NCI-H82 treated with DMSO at 0.1 percent for 48 hours (cell line): ENCODE measurements at regions not wholly inside any gene's neighbourhood (a gene's known extent, or its start where the extent isn't known, plus 50 kb on each side); places are given as distances from the start of the nearest gene placed in this dataset.
"Not testable (repeated sequence)": the region's sequence is repeated elsewhere in the genome, so short reads cannot be mapped to it uniquely, and the experiment has no call there.

Experiments used
- DNase-seq: peaks from one replicate; lab custom pipeline; 2025; ENCODE audit not compliant: unreplicated experiment; lab: John Stamatoyannopoulos, UW

DNA sequence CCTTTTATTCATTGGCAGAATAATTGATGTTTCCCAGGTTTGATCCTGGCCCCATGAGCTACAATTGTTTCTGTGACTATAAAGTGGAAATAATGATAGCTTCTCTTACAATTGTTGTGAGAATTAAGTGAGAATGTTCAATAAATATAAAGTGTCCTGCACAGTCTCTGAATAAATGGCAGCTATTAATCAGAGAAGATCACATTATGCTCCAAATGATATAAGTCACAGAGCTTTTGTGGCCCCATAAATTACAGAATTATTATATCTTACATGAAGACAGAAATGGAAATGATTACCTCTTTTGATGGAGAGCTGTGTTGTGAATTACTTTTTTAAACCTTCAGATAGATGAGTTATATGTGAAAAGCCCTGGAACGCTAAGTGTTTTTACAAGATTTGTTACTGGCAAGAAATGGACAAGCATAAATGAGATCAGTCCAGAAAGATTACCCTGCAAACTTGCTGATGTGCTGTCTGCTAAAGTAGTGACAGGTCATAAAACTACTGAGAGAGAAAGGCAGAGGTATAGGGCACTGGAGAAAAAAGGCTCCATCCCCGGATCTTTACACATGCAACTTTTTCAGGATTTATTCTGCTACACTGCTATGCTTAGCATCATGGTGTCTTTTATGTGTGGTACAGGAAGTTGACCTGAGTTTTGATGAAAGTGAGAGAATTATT is 750.9 kb upstream of the GOT2 start:
- no peak for DNase-seq

DNA sequence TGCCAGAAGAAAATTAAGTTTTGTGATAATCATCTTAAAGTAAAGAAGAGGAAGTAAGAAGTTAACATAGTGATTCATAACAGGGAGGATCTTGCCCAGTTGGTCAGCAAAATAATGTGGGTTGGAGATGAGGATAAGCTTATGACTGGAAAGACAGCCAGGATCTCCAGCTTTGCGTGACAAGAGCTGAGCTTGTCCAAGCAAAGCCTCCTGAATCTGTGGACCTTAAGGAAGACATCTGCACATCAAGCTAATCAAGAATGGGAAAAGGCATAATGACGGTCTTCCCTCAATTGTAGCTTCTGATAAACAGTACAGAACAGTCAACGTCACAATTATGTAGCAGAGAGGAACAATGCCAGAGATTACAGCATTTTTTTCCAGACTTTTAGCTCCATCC is 744.7 kb upstream of the GOT2 start:
- DNase-seq = no peak

DNA sequence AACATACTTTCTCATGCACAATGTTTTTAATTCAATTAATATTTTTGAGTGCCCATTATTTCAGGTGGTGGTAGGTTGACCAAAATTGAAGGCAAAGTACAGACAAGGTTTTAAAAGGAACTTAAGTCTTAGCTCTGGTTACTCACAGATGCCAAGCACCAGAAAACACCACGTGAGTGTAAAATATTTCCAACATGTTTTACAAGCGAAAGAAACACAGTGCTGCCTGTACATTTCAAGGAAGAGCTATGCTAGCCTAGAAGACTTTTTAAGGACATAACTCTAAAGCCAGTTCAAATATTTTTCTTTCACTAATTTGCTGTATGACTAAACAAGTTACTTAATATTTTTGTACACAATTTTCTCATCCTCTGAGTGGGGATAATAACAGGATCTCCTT is 736.4 kb upstream of the GOT2 start:
- no peak for DNase-seq

DNA sequence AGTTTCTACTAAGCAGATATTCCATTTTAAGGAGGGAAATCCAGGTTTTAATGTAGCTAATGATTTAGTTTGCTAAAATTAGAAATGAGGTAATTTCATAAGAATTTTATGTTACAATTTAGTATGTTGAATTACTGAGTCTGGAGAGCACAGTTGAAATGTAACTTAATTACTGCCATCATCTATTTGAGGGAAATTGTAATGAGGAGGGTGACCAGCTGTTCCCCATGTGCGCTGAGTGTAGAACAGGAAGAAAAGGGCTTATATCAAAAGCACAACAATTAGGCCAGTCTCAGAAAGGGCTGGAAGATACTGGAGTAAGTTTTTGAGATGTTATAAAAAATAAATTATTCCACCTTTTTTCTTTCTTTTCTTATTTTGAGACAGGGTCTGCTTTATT is 735.1 kb upstream of the GOT2 start:
- no peak for DNase-seq

DNA sequence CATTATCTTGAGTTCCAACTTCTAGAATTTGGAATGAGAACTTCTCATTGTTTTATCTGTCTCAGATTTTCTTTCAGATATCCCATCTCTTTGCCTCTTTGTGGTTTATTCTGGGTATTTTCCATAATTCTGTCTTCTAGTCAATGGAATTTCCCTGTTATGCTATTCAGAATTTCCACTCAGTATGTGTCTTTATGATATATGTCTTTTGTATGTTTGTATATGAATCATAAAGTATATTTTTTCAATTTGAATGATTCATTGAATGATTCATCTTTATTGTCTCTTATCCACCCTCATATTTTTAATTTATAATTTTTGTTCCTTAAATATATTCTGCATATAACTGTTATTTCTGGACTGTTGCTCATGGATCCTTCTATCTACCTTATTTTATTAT is 729.7 kb upstream of the GOT2 start:
- no peak for DNase-seq

DNA sequence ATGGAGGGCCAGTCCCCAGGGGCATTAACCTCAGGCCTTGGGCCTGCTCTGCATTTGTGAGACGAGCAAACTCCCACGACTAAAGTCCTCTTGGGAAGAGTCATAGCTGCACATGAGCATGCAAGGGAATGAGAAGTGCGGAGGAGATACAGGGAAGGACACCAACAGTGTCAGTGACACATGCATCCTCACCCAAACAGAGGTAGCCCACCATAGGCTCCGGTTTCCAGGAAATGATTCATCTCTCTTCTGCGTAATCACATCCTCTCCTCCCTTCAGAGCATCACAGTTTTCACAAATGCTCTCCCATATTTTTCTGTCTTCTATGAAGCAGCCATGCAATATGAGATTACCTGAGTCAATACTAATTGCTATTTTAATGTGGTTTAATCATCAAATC is 725.7 kb upstream of the GOT2 start:
- DNase-seq = no peak

DNA sequence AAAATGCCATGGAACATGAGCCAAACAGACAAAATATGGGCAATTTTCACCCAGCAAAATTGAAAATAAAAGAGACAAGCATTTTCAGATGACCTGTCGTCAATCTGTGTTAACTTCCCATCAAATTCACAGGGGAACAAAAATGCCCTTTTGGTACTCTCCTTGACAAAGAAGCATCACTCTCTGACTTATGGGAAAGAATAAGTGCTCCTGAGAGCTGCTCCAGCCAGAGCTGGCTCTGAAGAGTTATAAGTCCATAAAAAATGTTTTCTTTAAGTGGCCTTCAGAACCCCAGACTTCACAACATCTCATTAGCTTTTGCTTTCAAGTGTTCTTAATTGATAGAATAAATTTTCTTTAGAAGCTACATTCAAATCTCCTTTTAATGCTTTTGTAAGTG is 721.4 kb upstream of the GOT2 start:
- DNase-seq = no peak

DNA sequence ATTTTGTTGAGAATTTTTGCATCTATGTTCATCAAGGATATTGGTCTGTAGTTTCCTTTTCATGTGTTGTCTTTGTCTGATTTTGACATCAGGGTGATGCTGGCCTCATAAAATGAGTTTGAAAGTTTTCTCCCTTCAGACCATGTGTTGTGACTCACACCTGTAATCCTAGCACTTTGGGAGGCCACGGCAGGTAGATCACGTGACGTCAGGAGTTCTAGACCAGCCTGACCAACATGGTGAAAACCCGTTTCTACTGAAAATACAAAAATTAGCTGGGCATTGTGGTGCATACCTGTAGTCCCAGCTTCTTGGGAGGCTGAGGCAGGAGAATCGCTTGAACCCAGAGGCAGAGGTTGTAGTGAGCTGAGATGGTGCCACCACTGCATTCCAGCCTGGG is 716.4 kb upstream of the GOT2 start:
- DNase-seq = not testable (repeated sequence)

DNA sequence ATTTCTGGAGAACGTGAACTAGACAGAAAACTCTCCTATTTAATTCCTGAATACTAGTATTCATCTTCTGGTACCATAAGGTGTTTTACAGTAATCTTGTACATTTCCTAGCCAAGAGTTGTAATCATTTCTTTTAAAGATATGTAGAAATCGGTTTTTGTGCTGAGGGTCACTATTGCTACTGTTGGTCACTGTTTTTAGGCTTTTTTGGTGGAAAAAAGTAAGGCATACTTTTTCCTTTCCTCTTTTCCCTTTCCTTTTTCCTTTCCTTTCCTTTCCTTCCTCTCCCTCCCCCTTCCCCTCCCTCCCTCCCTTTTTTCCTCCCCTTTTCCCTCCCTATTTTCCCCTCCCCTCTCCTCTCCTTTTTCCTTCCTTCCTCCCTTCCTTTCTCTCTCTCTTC is 706.4 kb upstream of the GOT2 start:
- no peak for DNase-seq

DNA sequence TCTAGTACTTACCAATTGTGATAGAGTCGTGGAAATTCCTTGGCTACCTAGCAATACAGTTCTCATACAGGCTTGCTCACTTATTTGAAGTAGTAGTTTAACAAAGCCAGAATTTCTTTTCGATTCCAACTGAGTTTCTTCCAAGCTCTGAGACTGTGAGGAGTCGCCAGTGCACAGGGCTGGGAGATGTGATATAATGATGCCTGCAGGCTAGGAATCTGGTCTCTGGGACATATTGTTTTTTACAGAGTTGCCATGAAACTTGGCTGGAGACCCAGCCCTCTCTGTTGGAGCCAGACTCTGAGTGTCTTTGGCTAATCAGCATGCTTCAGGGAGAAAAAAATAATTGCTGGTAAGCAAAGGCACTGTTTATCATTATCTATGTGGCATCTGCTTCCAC is 698.8 kb upstream of the GOT2 start:
- DNase-seq = no peak

DNA sequence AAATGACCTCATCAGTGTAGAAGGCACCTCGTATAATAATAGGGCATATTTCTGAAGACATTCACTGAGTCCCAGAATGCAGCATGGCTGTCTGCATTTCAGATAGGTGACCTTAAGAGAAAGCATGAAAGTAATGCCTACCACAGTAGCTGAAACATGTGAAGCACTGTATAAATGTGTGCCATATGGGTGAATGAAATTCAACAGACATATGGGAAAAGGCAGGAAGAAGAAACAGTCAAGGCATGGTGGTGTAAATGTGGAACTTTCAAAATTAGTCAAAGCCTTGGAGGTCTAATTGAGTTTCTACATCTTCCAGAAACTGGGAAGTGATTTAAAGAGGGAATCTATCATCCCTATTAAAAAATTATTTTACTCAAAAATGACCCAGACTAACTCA is 698.2 kb upstream of the GOT2 start:
- no peak for DNase-seq

DNA sequence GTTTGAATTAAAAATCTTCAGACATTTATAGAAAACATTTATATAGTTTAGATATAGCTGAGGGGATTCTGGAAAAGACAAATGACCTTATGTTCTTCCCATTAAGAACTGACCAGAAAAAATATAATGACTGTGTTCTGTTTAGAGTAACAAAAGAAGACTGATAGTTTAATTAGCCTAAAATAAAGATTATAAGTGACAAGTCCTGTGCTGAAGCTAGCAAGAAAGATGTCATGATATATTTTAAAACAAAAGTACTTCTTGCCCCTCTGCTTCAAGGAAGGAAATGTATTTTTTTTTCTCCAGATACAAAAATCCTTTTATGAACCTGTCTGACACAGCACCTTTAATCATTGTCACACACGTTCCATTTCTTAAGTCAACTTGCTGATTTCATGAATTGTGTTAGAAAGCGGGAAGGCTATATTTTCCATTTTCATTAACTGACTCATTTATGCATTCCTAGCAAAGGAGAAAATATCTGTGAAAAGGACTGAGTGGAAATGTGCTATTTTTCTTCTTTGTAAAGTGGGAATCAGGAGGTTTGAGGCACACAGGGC is 690.7 kb upstream of the GOT2 start:
- no peak for DNase-seq

DNA sequence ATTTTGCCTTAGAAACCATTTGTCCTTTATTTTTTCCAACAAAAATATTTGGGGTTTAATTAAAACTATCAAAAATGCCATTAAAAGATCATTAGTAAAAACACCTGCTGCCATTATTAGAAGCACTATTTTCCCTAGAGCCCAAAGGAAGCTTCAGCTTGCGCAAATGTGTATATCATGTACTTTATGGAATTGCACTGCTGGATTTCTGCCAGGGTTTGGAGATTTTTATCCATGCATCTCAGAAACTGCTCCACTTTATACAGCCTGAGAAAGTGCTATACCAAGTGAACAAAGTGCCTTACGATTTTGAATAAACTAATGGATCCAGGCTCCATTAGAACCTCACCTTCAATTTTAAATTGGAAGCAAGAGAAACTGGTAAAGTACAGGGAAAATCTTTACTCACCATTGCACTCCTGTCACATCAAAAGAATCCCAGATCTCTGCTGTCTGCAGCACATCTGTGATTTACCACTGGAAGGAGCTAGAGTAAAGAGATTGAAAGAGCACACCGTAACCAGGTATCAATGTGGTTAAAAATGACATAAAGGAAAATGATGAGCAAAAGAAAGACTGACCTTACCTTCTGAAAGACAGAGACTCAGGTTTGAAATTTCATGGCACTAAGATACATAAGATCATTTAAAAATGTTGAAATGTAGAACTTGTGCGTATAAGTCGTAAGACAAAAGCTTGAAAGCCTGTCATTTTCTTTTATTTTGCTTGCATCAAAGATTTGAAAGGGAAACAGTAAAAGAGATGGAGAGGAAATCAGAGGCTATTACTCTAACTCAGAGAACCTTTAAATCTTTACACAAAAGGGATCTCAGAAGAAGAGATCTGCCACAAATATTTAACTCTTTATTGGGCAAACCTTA is 678.1 kb upstream of the GOT2 start:
- no peak for DNase-seq

DNA sequence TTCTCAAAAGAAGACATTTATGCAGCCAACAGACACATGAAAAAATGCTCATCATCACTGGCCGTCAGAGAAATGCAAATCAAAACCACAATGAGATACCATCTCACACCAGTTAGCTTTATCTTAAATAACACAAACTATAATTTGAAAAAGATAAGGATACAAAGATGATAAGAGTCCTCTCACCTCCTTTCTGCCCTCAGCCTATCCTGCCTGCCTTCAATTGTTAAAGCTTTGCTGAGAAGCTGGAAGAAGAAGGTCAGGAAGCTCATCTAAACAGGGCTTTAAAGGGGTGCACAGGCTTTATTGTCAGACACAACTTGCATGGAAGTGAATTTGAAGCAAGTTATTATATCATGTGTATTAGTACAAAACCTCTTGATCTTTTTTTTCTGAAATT is 676.3 kb upstream of the GOT2 start:
- no peak for DNase-seq

DNA sequence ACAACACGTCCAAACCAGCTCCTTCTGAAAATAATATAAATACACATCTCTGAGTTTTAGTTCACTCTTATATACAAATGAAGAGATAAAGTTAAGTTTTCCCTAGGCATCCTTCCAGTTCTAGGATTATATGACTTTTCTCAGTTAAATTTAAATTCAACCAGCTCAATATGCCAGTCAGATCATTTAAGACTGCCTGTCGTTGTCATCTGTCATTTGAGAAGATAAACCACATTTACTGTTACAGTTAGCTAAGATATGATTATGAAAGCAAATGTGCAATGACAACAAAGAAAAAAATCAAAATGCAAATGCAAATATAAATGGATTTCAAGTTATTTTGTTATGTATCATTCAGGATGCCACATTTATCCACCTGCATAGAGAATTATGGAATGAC is 671.7 kb upstream of the GOT2 start:
- no peak for DNase-seq

DNA sequence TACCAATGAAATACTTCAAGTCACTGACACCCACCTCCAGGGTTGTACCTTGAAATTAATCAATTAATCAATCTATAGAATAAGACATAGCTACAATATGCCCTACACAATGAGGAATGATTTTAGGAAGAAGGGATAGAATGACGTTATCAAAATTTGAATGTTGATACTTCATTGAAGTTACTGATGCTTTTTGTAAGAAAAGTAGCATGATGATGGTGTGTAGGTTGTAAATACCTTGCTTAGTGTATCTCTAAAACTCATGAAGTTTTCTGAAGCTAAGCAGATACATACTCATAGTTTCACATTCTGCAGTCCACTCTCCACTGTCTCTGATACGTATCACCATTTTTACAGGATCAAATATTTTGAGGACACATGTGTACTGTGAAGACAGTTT is 670.4 kb upstream of the GOT2 start:
- no peak for DNase-seq

DNA sequence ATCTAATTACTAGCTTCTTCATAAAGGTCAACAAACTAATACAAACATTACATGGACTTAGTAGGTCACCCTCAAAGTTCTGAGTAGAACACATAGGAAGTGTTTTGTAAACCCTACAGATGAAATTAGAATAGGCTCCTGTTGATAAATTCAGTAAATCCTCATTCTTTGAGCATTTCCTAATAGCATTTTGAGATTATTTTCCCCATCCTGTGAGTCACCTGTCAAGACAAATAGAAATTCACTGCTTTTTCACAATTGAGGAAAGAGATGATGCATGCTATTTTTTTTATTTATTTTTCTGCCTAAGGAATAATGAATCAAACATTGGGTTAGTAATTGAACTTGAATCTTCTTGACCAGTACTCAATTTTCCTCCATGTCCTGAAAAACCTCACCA is 666.7 kb upstream of the GOT2 start:
- DNase-seq = no peak

DNA sequence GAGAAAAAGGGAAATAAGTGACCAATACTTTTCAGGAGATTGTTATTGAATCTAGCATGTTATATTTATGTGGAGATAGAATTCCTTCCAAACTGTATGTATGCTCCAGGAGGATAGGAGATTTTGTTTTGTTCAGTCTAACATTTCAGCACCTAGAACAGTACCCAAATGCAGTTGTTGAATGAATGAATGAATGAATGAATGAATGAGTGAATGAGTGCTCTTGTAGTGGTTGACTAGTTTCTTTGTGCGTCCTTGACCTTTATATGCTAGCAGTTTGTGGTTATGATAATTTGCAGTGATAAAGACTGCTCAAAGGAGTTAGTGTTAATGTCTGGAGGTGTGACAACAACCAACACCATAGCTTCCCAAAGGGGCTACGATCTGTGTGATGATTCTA is 663.5 kb upstream of the GOT2 start:
- no peak for DNase-seq

DNA sequence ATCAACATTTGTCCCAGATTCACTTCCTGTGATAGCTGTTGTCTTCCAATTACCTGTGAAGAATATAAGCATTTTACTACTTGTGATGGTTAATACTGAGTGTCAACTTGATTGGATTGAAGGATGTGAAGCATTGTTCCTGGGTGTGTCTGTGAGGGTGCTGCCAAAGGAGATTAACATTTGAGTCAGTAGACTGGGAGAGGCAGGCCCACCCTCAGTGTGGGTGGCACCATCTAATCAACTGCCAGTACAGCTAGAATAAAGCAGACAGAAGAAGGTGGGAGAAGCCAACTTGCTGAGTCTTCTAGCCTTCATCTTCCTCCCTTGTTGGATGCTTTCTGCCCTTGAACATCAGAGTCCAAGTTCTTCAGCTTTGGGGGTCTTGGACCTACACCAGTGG is 660.4 kb upstream of the GOT2 start:
- DNase-seq = no peak

DNA sequence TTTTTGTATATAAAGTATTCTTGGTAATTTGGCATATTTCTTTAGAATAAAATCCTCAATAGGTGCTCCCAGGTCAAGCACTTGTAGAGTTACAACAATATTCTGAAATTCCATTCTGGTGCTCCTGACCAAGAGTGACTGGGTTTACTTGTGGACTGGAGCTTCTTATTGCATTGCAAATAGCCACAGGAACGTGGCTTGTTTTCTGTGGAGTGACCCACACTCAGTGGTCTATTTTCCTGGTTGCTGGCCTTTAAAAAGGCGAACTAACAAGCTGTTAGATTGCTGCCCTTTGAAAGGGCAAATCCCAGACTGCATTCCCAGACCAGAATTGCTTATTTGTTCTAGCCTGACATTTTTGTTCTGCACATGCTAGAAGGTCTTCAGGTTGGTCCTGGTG is 658.8 kb upstream of the GOT2 start:
- no peak for DNase-seq

DNA sequence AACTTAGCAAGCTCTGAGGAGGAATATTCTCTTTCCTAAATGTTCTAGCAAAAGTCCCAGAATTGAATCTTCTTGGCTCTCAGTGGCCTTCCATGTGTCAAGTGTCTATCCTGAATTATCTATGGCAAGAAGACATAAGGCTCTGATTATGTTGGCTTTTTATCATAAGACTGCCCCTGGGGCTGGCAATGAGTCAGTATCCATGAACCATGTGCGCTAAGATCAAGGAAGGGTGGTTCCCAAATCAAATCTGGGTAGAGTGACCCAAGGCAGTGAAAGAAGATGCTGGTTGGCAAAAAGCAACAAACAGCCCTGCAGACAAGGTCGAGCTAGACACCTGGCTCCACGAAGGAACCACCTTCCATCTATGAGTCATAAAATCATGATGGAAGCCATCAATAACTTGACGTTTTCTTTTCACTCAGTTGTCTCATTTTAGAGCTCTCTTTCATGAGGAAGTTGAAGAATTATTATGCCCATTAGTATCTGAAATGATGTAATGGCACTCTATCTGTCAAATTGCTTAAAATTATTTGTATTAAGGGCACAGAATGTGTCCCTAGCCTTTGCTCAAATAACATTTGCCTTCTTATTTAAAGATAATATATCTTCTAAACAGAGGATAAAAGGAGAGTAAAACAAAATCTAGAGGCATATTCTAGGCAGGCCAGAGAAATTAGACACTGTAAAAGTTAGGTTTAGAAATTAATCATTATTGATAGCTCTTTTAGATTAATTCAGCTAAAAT is 657.7 kb upstream of the GOT2 start:
- DNase-seq = no peak

DNA sequence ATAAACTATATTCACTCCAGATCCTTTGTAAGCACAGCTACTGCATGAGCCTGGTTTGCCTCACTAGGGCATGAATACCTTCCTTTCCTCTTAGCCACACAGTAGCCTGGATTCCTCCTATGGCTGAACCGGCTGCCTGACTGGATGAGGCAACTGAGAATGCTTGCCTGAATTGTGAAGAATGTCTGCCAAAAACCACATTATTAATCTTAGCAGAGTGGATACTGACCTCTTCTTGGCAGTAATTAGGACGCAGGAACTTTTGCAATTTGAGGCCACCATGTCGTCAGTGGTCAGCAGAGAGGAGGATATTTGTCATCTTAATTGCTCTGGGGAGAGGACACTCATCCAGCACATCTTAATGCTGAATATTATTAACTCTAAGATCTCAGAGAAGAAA is 651.8 kb upstream of the GOT2 start:
- no peak for DNase-seq
